Endothelial cell (in vitro differentiated cells): ENCODE measurements at regions not wholly inside any gene's neighbourhood (a gene's known extent, or its start where the extent isn't known, plus 50 kb on each side); places are given as distances from the start of the nearest gene placed in this dataset.

Experiments
- DNase-seq: peaks from one replicate; pipeline ENCODE4 v3.0.0; 2021; ENCODE audit warnings: low spot score
- H3K27ac Mint-ChIP-seq: one replicate; pipeline ENCODE4 v1.8.0; 2021; ENCODE audit warnings: mixed read lengths, inconsistent platforms; ENCODE audit not compliant: unreplicated experiment
- H3K27me3 Mint-ChIP-seq: one replicate; pipeline ENCODE4 v1.8.0; 2021; ENCODE audit warnings: mild to moderate bottlenecking, moderate library complexity, mixed read lengths, inconsistent platforms; ENCODE audit not compliant: unreplicated experiment
- H3K36me3 Mint-ChIP-seq: one replicate; pipeline ENCODE4 v1.8.0; 2021; ENCODE audit warnings: mild to moderate bottlenecking, low read depth, mixed read lengths, inconsistent platforms; ENCODE audit not compliant: unreplicated experiment
- H3K4me1 Mint-ChIP-seq: one replicate; pipeline ENCODE4 v1.8.0; 2021; ENCODE audit warnings: mild to moderate bottlenecking, mixed read lengths, inconsistent platforms; ENCODE audit not compliant: unreplicated experiment
- H3K4me3 Mint-ChIP-seq: one replicate; pipeline ENCODE4 v1.8.0; 2021; ENCODE audit warnings: mild to moderate bottlenecking, mixed read lengths, inconsistent platforms; ENCODE audit not compliant: unreplicated experiment
- H3K9me3 Mint-ChIP-seq: one replicate; pipeline ENCODE4 v1.8.0; 2021; ENCODE audit warnings: mixed read lengths, inconsistent platforms; ENCODE audit not compliant: unreplicated experiment
- CTCF ChIP-seq: fragments of 200-600 bp; sonication (generic); IDR thresholded peaks from one replicate; pipeline ENCODE4 v1.5.0; 2021; ENCODE audit warnings: antibody characterized with exemption; ENCODE audit not compliant: unreplicated experiment

GRCh38 chr6:14722001-14722562 is 523.8 kb upstream of the JARID2 start:
- H3K4me1 Mint-ChIP-seq: peaks cover 28% of the 10 kb centered on the region
- DNase-seq: no peak
- H3K4me3 Mint-ChIP-seq: no peak overlapping the region
- TF ChIP-seq CTCF: no peak
- peak overlapping the region; percentile 72 for H3K27ac Mint-ChIP-seq
- peaks cover 4% of the 10 kb centered on the region for H3K36me3 Mint-ChIP-seq
- no peaks in the 10 kb centered on the region for H3K27me3 Mint-ChIP-seq
- H3K9me3 Mint-ChIP-seq: no peaks in the 10 kb centered on the region

- Mint-ChIP-seq H3K4me3 (no peak overlapping the region), H3K9me3 (no peaks in the 10 kb centered on the region), H3K27me3 (no peaks in the 10 kb centered on the region), H3K36me3 (peaks cover under 1% of the 10 kb centered on the region), H3K4me1 (peaks cover 24% of the 10 kb centered on the region), H3K27ac (peak overlapping the region; percentile 61)
- no peak for DNase-seq
- no peak for TF ChIP-seq CTCF
Observed at GRCh38 chr6:14722704-14723103, 523.2 kb upstream of the JARID2 start.

- Mint-ChIP-seq H3K9me3 (no peaks in the 10 kb centered on the region), H3K27me3 (no peaks in the 10 kb centered on the region)
- no peak for TF ChIP-seq CTCF
Observed at GRCh38 chr6:14723535-14724086, 522.3 kb upstream of the JARID2 start.

GRCh38 chr6:14724549-14724948 is 521.3 kb upstream of the JARID2 start:
- Mint-ChIP-seq H3K4me1 (peaks cover 20% of the 10 kb centered on the region), H3K9me3 (no peaks in the 10 kb centered on the region), H3K36me3 (no peaks in the 10 kb centered on the region), H3K27me3 (peaks cover 1% of the 10 kb centered on the region), H3K27ac (no peak overlapping the region), H3K4me3 (no peak overlapping the region)
- no peak for TF ChIP-seq CTCF
- DNase-seq: no peak

More at GRCh38 chr6:14723535-14724086, 522.3 kb upstream of the JARID2 start:
- no peak overlapping the region for H3K4me3 Mint-ChIP-seq
- H3K4me1 Mint-ChIP-seq: peaks cover 23% of the 10 kb centered on the region
- H3K36me3 Mint-ChIP-seq: no peaks in the 10 kb centered on the region
- DNase-seq: no peak
- H3K27ac Mint-ChIP-seq: no peak overlapping the region

- DNase-seq: no peak
- TF ChIP-seq CTCF: no peak
Observed at GRCh38 chr6:14726816-14727493, 518.9 kb upstream of the JARID2 start.

More at GRCh38 chr6:14726816-14727493, 518.9 kb upstream of the JARID2 start:
- no peaks in the 10 kb centered on the region for H3K9me3 Mint-ChIP-seq
- H3K36me3 Mint-ChIP-seq: no peaks in the 10 kb centered on the region
- peaks cover 11% of the 10 kb centered on the region for H3K4me1 Mint-ChIP-seq
- no peak overlapping the region for H3K27ac Mint-ChIP-seq
- no peak overlapping the region for H3K4me3 Mint-ChIP-seq
- peaks cover 1% of the 10 kb centered on the region for H3K27me3 Mint-ChIP-seq
